Adrenal gland (tissue), 9 donors: ENCODE measurements at regions not wholly inside any gene's neighbourhood (a gene's known extent, or its start where the extent isn't known, plus 50 kb on each side); places are given as distances from the start of the nearest gene placed in this dataset.

ENCODE experiments used
- DNase-seq, 7 donors: peaks; one replicate each; pipeline ENCODE4 v3.0.0-alpha.2; 2019 to 2020
- H3K27ac ChIP-seq, 5 donors: fragments of 200-600 bp; sonication (generic) in 4 of 5; 1 replicate in 3 of 5; 2 replicates in 2 of 5; pipeline versions ENCODE4 v1.5.1 to v1.8.0; 2016 to 2020; ENCODE audit warnings: mild to moderate bottlenecking in 1 of 5
- H3K27me3 ChIP-seq: fragments of 200-600 bp; 2 replicates; pipeline ENCODE4 v1.8.0; 2021
- H3K36me3 ChIP-seq, 2 donors: fragments of 200-600 bp; replicated peaks in 1 of 2; 1 replicate in 1 of 2; 2 replicates in 1 of 2; pipeline versions ENCODE4 v1.5.1 to v1.8.0; 2018 to 2022
- H3K4me1 ChIP-seq, 2 donors: fragments of 200-600 bp; replicated peaks in 1 of 2; 1 replicate in 1 of 2; 2 replicates in 1 of 2; pipeline versions ENCODE4 v1.5.1 to v1.8.0; 2018 to 2021
- H3K4me3 ChIP-seq, 4 donors: fragments of 200-600 bp; sonication (generic) in 3 of 4; one replicate each; pipeline ENCODE4 v1.5.1; 2016 to 2018
- H3K9me3 ChIP-seq, 3 donors: fragments of 200-600 bp; sonication (generic) in 1 of 3; replicated peaks in 1 of 3; 1 replicate in 2 of 3; 2 replicates in 1 of 3; pipeline versions ENCODE4 v1.5.1 to v1.8.0; 2016 to 2021
- POLR2A ChIP-seq, 2 donors: fragments of 450-650 bp; IDR thresholded peaks; one replicate each; pipeline ENCODE4 v1.6.1; 2017; ENCODE audit warnings: antibody characterized with exemption in 2 of 2, mild to moderate bottlenecking in 2 of 2, moderate library complexity in 1 of 2
- WGBS, 4 donors: extraction: QIAGEN DNeasy Blood & Tissue Kit in 2 of 4; methylation state at CpG; one replicate each; pipeline versions ENCODE4 v1.1.5 to v1.1.7; 2013 to 2017; 5-methylcytosine and 5-hydroxymethylcytosine counted together
- intact Hi-C, 2 donors: fragments of 100-400 bp; cut with DNase I; formaldehyde crosslinking; loops; one replicate each; pipeline versions ENCODE4 v1.14.1 to v1.15.0; 2022 to 2023
- TF ChIP-seq, protein P1 (sequence below), 6 experiments: fragments of 450-650 bp in 4 of 6; fragments of 200-600 bp in 2 of 6; sonication (generic) in 1 of 6; IDR thresholded peaks; 1 replicate in 5 of 6; 2 replicates in 1 of 6; pipeline versions ENCODE4 v1.5.1 to v1.8.0; 2016 to 2021; ENCODE audit warnings: antibody characterized with exemption in 6 of 6, mild to moderate bottlenecking in 2 of 6, moderate library complexity in 1 of 6
- donor health status: healthy with polysubstance abuse.
- donor health status: Bipolar disorder and iron deficiency.
- donor health status: DM: yes; HTN: yes; CAD: no.
- donor health status: DM: no; HTN: no; CAD: no.
- donor health status: DM: no; HTN: no; CAD: no.

- H3K4me3 ChIP-seq, result no peak overlapping the region
- 86 to 96% (median 88%) methylated on average over 1 of the region's 1 CpG for WGBS, 4 donors
Measured at GRCh38 chr5:58018016-58018415, 441.9 kb downstream of the PLK2 start.

GRCh38 chr5:58016877-58017276 lies 443.0 kb downstream of the PLK2 start:
- DNase-seq, result no peak
- Histone ChIP-seq H3K4me1 (no peaks in the 10 kb centered on the region), H3K4me3 (no peak overlapping the region), H3K36me3 (no peaks in the 10 kb centered on the region), H3K27ac (no peak overlapping the region), H3K9me3 (no peaks in the 10 kb centered on the region), H3K27me3 (no peaks in the 10 kb centered on the region)
- 82 to 92% (median 86%) methylated on average over 2 of the region's 2 CpGs for WGBS, 4 donors
- TF ChIP-seq, protein P1, sequence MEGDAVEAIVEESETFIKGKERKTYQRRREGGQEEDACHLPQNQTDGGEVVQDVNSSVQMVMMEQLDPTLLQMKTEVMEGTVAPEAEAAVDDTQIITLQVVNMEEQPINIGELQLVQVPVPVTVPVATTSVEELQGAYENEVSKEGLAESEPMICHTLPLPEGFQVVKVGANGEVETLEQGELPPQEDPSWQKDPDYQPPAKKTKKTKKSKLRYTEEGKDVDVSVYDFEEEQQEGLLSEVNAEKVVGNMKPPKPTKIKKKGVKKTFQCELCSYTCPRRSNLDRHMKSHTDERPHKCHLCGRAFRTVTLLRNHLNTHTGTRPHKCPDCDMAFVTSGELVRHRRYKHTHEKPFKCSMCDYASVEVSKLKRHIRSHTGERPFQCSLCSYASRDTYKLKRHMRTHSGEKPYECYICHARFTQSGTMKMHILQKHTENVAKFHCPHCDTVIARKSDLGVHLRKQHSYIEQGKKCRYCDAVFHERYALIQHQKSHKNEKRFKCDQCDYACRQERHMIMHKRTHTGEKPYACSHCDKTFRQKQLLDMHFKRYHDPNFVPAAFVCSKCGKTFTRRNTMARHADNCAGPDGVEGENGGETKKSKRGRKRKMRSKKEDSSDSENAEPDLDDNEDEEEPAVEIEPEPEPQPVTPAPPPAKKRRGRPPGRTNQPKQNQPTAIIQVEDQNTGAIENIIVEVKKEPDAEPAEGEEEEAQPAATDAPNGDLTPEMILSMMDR (IDR thresholded peaks at IDR 0.05), result no peak
- TF ChIP-seq POLR2A (IDR thresholded peaks at IDR 0.05), result no peak
- intact Hi-C loops, result no loop called here

More at GRCh38 chr5:58018016-58018415, 441.9 kb downstream of the PLK2 start:
- no peak for TF ChIP-seq POLR2A (IDR thresholded peaks at IDR 0.05)
- TF ChIP-seq, protein P1 (IDR thresholded peaks at IDR 0.05), result no peak
- H3K4me1 ChIP-seq, result no peaks in the 10 kb centered on the region
- H3K27me3 ChIP-seq, result no peaks in the 10 kb centered on the region
- no peak overlapping the region for H3K27ac ChIP-seq
- intact Hi-C loops, result no loop called here
- H3K9me3 ChIP-seq, result no peaks in the 10 kb centered on the region
- H3K36me3 ChIP-seq, result no peaks in the 10 kb centered on the region
- no peak for DNase-seq

DNA sequence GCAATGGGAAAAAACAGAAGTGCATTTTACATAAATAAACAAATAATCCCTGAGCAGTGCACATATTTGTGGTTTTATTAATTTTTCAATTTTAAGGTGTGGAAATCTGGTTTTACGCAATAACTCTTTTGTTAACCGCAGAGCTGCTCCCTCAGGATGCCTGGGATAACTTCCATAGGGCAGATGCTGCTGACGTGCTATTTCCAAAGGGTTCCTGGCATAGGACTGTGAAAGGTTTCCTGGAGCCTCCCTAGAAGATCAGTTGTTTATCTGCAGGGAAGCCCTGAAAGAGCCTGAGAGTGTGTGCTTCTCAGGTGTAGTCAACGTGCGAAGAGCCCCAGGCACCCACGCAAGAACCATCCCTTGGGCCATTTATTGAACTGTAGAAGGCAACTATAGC lies 443.5 kb downstream of the PLK2 start:
- no peak for DNase-seq
- Histone ChIP-seq H3K27ac (no peak overlapping the region), H3K4me3 (no peak overlapping the region), H3K9me3 (no peaks in the 10 kb centered on the region), H3K4me1 (no peaks in the 10 kb centered on the region), H3K36me3 (no peaks in the 10 kb centered on the region), H3K27me3 (no peaks in the 10 kb centered on the region)
- TF ChIP-seq, protein P1 (IDR thresholded peaks at IDR 0.05), result no peak
- no peak for TF ChIP-seq POLR2A (IDR thresholded peaks at IDR 0.05)
- intact Hi-C loops, result no loop called here
- 70 to 80% (median 77%) methylated on average over 6 of the region's 6 CpGs for WGBS, 4 donors

DNA sequence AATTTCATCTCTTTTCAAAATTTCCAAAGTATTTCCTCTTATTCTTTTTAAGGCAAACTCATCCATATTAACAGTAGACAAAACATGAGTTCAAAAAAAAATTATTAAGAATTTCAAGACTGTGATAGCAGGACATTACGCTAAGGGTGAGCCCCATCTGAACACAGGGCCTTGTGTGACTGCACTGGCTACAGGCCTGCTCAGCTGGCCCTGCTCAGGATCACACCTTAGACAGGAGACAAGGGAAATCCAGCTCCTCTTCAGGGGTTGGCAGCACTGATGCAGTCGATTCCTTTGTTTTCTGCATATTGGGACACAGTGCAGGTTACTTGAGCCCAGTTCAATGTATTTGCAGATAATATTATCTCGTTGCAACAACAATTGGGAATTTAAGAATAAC lies 444.7 kb downstream of the PLK2 start:
- Histone ChIP-seq H3K27me3 (no peaks in the 10 kb centered on the region), H3K4me1 (no peaks in the 10 kb centered on the region), H3K9me3 (no peaks in the 10 kb centered on the region), H3K36me3 (no peaks in the 10 kb centered on the region), H3K4me3 (no peak overlapping the region), H3K27ac (no peak overlapping the region)
- intact Hi-C loops, result no loop called here
- 90 to 93% (median 91%) methylated on average over 3 of the region's 3 CpGs for WGBS, 4 donors
- TF ChIP-seq, protein P1 (IDR thresholded peaks at IDR 0.05), result no peak
- DNase-seq, result no peak
